HFF-Myc (cell line): ENCODE measurements at regions not wholly inside any gene's neighbourhood (a gene's known extent, or its start where the extent isn't known, plus 50 kb on each side); places are given as distances from the start of the nearest gene placed in this dataset.

Experiments used
- DNase-seq: peaks from one replicate; pipeline ENCODE4 v3.0.0-alpha.2; 2011; ENCODE audit warnings: low read depth; ENCODE audit errors: extremely low read depth
- H3K4me3 ChIP-seq: replicated peaks from 2 replicates; pipeline ENCODE4 v1.5.1; 2011; ENCODE audit warnings: low read depth, mild to moderate bottlenecking, control low read depth, low read length
- CTCF ChIP-seq: IDR thresholded peaks from 2 replicates; pipeline ENCODE4 v1.5.1; 2012; ENCODE audit warnings: mild to moderate bottlenecking, low read depth, low read length, control low read depth; ENCODE audit errors: missing control alignments

GRCh38 chrX:124606724-124607123, 260.4 kb downstream of the SH2D1A start:
- no peak overlapping the region for H3K4me3 ChIP-seq
- no peak for DNase-seq
- TF ChIP-seq CTCF, result no peak

DNA sequence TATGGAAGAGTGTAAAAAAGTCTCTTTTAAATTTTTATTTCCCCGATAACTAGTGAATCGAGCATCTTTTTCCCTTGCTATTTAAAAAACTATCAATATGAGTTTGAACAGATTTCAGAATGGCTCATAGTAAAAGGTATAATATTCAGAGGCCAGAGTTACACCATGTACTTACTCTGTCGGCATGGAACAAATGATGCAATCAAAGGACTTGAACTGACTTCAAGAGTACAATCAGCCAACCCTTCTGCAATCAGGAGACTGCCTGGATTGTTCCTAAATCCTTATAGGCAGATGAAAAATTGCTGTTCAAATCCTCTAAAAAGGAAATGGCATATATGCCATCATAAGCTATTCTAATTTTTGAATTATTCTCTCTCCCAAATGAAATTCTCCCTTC, 273.3 kb downstream of the SH2D1A start:
- no peak for DNase-seq
- no peak overlapping the region for H3K4me3 ChIP-seq
- no peak for TF ChIP-seq CTCF

- no peak for TF ChIP-seq CTCF
- DNase-seq, result no peak
- no peak overlapping the region for H3K4me3 ChIP-seq
Measured at GRCh38 chrX:124634363-124634762, 288.0 kb downstream of the SH2D1A start.

- no peak for TF ChIP-seq CTCF
- no peak overlapping the region for H3K4me3 ChIP-seq
- DNase-seq, result no peak
Measured at GRCh38 chrX:124641737-124642491, 295.6 kb downstream of the SH2D1A start.

GRCh38 chrX:124646403-124646802, 300.0 kb downstream of the SH2D1A start:
- TF ChIP-seq CTCF, result no peak
- DNase-seq, result no peak
- no peak overlapping the region for H3K4me3 ChIP-seq

- DNase-seq, result no peak
- H3K4me3 ChIP-seq, result no peak overlapping the region
- no peak for TF ChIP-seq CTCF
Measured at GRCh38 chrX:124651031-124651430, 304.7 kb downstream of the SH2D1A start.

GRCh38 chrX:124665621-124666400, 319.4 kb downstream of the SH2D1A start:
- no peak overlapping the region for H3K4me3 ChIP-seq
- no peak for TF ChIP-seq CTCF
- DNase-seq, result no peak
